GM18507 (cell line): ENCODE measurements at regions not wholly inside any gene's neighbourhood (a gene's known extent, or its start where the extent isn't known, plus 50 kb on each side); places are given as distances from the start of the nearest gene placed in this dataset.

Experiments
- DNase-seq: peaks from one replicate; pipeline ENCODE4 v3.0.0; 2011; ENCODE audit warnings: low read depth; ENCODE audit not compliant: insufficient read length; ENCODE audit errors: extremely low spot score
- FAIRE-seq: peaks from 2 replicates; lab custom pipeline; 2011; peaks lifted over from hg19 to GRCh38; lab: Jason Lieb, UNC

- DNase-seq (no peak), FAIRE-seq (no peak)
Observed at GRCh38 chr12:107477947-107478610, 207.5 kb upstream of the PWP1 start.

GRCh38 chr12:107478881-107479280 lies 206.7 kb upstream of the PWP1 start:
- DNase-seq: no peak
- no peak for FAIRE-seq

GRCh38 chr12:107480836-107481608 lies 204.6 kb upstream of the PWP1 start:
- DNase-seq: no peak
- FAIRE-seq: no peak

GRCh38 chr12:107484230-107484629 lies 201.4 kb upstream of the PWP1 start:
- FAIRE-seq: no peak

GRCh38 chr12:107484941-107485340 lies 200.7 kb upstream of the PWP1 start:
- no peak for FAIRE-seq

More at GRCh38 chr12:107484230-107484629, 201.4 kb upstream of the PWP1 start:
- no peak for DNase-seq

GRCh38 chr12:107485731-107486130 lies 199.9 kb upstream of the PWP1 start:
- no peak for FAIRE-seq
- DNase-seq: no peak

More at GRCh38 chr12:107484941-107485340, 200.7 kb upstream of the PWP1 start:
- no peak for DNase-seq

GRCh38 chr12:107486140-107486892 lies 199.3 kb upstream of the PWP1 start:
- DNase-seq (no peak), FAIRE-seq (no peak)

- DNase-seq (no peak), FAIRE-seq (no peak)
Observed at GRCh38 chr12:107487011-107487680, 198.5 kb upstream of the PWP1 start.

GRCh38 chr12:107488666-107489065 lies 196.9 kb upstream of the PWP1 start:
- no peak for DNase-seq
- FAIRE-seq: no peak

- DNase-seq: no peak
- no peak for FAIRE-seq
Observed at GRCh38 chr12:107490010-107490409, 195.6 kb upstream of the PWP1 start.

- DNase-seq: no peak
- no peak for FAIRE-seq
Observed at GRCh38 chr12:107491856-107492255, 193.7 kb upstream of the PWP1 start.

GRCh38 chr12:107492393-107493134 lies 193.0 kb upstream of the PWP1 start:
- no peak for DNase-seq
- no peak for FAIRE-seq

- no peak for FAIRE-seq
Observed at GRCh38 chr12:107493135-107493494, 192.5 kb upstream of the PWP1 start.

GRCh38 chr12:107493666-107494065 lies 191.9 kb upstream of the PWP1 start:
- FAIRE-seq (no peak), DNase-seq (no peak)

More at GRCh38 chr12:107493135-107493494, 192.5 kb upstream of the PWP1 start:
- no peak for DNase-seq

GRCh38 chr12:107494331-107494730 lies 191.3 kb upstream of the PWP1 start:
- DNase-seq (no peak), FAIRE-seq (no peak)

- DNase-seq: no peak
- no peak for FAIRE-seq
Observed at GRCh38 chr12:107495604-107496003, 190.0 kb upstream of the PWP1 start.

- no peak for DNase-seq
- FAIRE-seq: no peak
Observed at GRCh38 chr12:107497231-107497630, 188.4 kb upstream of the PWP1 start.

- FAIRE-seq: no peak
Observed at GRCh38 chr12:107500307-107500706, 185.3 kb upstream of the PWP1 start.

GRCh38 chr12:107501681-107502080 lies 183.9 kb upstream of the PWP1 start:
- no peak for FAIRE-seq
- DNase-seq: no peak

More at GRCh38 chr12:107500307-107500706, 185.3 kb upstream of the PWP1 start:
- no peak for DNase-seq
